ENCODE measurements at regions not wholly inside any gene's neighbourhood (a gene's known extent, or its start where the extent isn't known, plus 50 kb on each side); places are given as distances from the start of the nearest gene placed in this dataset.

GRCh38 chr20:61045091-61045490, 207.0 kb upstream of the CDH4 start:
- no peak for TF ChIP-seq POLR2AphosphoS5 (IDR thresholded peaks at IDR 0.05; ENCODE audit: low read depth, low read length)
- TF ChIP-seq POLR2A (IDR thresholded peaks at IDR 0.05; ENCODE audit: low read depth, low read length), result no peak
- TF ChIP-seq SPI1 (IDR thresholded peaks at IDR 0.05; ENCODE audit: low read depth, low read length), result no peak
- TF ChIP-seq TAF1 (IDR thresholded peaks at IDR 0.05; ENCODE audit: low read depth, low read length), result no peak

Data from GM12891 (cell line).